ENCODE measurements at regions not wholly inside any gene's neighbourhood (a gene's known extent, or its start where the extent isn't known, plus 50 kb on each side); places are given as distances from the start of the nearest gene placed in this dataset.

DNA sequence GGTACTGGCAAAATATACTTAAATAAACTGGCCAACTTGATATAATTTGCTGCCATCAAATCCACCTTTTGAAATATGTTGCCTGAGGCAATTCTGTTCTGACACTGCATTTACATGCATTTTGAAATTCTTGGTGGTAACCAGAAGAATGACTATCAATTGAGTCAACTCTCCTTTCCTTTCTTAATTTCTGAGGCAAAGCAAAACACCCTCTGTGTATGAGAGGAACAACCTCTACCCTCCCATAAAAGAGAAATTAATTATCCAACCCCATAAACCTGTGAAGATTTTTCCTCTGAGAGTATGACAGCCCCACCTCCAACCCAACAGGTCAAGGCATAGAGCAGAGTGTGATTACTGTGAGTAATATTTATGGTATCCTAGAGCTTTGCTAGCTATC is 286.8 kb downstream of the NR2F1-AS1 start:
- TF ChIP-seq POLR2A (IDR thresholded peaks at IDR 0.05; ENCODE audit: low read length) (no peak), GATA1 (IDR thresholded peaks at IDR 0.05; ENCODE audit: low read depth, low read length) (no peak)
